ENCODE measurements at regions not wholly inside any gene's neighbourhood (a gene's known extent, or its start where the extent isn't known, plus 50 kb on each side); places are given as distances from the start of the nearest gene placed in this dataset.

DNA sequence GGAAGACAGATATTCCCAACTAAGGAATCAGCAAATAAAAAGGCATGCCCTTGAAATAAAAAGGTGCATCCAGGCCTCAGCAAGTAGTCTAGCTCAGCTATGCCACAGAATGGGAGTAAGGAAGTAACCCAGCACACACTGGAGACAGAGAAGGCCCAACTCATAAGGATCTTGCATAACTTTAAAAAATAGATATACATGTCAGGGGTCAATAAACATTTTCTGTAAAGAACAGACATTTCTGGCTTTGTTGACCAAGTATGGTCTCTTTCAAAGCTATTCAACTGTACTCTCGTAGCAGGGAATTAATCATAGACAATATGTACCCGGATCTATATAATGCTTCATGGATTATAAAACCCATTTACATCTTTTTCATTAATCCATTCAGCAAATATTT, 449.3 kb downstream of the TAFA4 start:
- Histone ChIP-seq H3K36me3 (ENCODE audit: control insufficient read depth in 2 of 2, extremely low read depth in 1 of 2, insufficient read depth in 2 of 2, low read length in 2 of 2) (no peaks in the 10 kb centered on the region), H3K9me1 (replicated peaks; ENCODE audit: control insufficient read depth, extremely low read depth, insufficient read depth, low read length) (no peaks in the 10 kb centered on the region), H3K9me3 (replicated peaks; ENCODE audit: control insufficient read depth, insufficient read depth, low read length) (peaks cover 3% of the 10 kb centered on the region), H3K4me2 (ENCODE audit: insufficient read depth, low read length) (no peak overlapping the region), H3K27ac (ENCODE audit: insufficient read depth, low read depth, low read length) (no peak overlapping the region), H3K79me2 (ENCODE audit: control insufficient read depth, insufficient read depth, low read length) (no peaks in the 10 kb centered on the region), H3K9ac (replicated peaks; ENCODE audit: extremely low read depth, insufficient read depth, low read length) (no peak overlapping the region), H3K4me3 (replicated peaks in 1 of 3; ENCODE audit: insufficient read depth in 1 of 3, low read depth in 1 of 3, low read length in 3 of 3) (no peak overlapping the region), H3K4me1 (ENCODE audit: control insufficient read depth, extremely low read depth, insufficient read depth, low read length) (no peaks in the 10 kb centered on the region), H3K27me3 (ENCODE audit: control insufficient read depth in 2 of 2, insufficient read depth in 2 of 2, low read length in 2 of 2) (no peaks in the 10 kb centered on the region), H2AFZ (ENCODE audit: low read depth, low read length) (no peak overlapping the region), H4K20me1 (replicated peaks; ENCODE audit: control insufficient read depth, extremely low read depth, insufficient read depth, low read length) (no peaks in the 10 kb centered on the region)
- DNase-seq (ENCODE audit: low read depth, low spot score) (no peak), FAIRE-seq (no peak)
- intact Hi-C loops (cut with micrococcal nuclease) (no loop called here), dilution Hi-C loops (cut with MboI; ENCODE audit: extremely low pct_ligation_motif_present, low sequenced_read_pairs) (no loop called here)
- BruUV-seq (replicated peaks), result no TSS peak
- POLR2A ChIA-PET, result no interaction called here
- TF ChIP-seq, protein P1, sequence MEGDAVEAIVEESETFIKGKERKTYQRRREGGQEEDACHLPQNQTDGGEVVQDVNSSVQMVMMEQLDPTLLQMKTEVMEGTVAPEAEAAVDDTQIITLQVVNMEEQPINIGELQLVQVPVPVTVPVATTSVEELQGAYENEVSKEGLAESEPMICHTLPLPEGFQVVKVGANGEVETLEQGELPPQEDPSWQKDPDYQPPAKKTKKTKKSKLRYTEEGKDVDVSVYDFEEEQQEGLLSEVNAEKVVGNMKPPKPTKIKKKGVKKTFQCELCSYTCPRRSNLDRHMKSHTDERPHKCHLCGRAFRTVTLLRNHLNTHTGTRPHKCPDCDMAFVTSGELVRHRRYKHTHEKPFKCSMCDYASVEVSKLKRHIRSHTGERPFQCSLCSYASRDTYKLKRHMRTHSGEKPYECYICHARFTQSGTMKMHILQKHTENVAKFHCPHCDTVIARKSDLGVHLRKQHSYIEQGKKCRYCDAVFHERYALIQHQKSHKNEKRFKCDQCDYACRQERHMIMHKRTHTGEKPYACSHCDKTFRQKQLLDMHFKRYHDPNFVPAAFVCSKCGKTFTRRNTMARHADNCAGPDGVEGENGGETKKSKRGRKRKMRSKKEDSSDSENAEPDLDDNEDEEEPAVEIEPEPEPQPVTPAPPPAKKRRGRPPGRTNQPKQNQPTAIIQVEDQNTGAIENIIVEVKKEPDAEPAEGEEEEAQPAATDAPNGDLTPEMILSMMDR (IDR thresholded peaks at IDR 0.05; ENCODE audit: extremely low read depth in 1 of 2, insufficient read depth in 1 of 2, low read depth in 1 of 2, low read length in 2 of 2), result no peak
- TF ChIP-seq EZH2 (IDR thresholded peaks at IDR 0.05; ENCODE audit: borderline replicate concordance, low read depth, low read length, severe bottlenecking), result no peak
- no peak for TF ChIP-seq GATA2 (IDR thresholded peaks at IDR 0.05; ENCODE audit: insufficient read depth, insufficient read length, low read depth, low read length)
- TF ChIP-seq MYC (IDR thresholded peaks at IDR 0.05; ENCODE audit: low read depth, low read length), result no peak
- no peak for TF ChIP-seq JUN (IDR thresholded peaks at IDR 0.05; ENCODE audit: borderline replicate concordance, insufficient read depth, insufficient read length, low read depth)
- TF ChIP-seq POLR2A (IDR thresholded peaks at IDR 0.05; ENCODE audit: low read depth, low read length), result no peak
- TF ChIP-seq FOS (IDR thresholded peaks at IDR 0.05; ENCODE audit: borderline replicate concordance, insufficient read depth, low read length), result no peak
- no peak for TF ChIP-seq POLR2AphosphoS5 (IDR thresholded peaks at IDR 0.05; ENCODE audit: insufficient read depth, low read depth, low read length)
- TF ChIP-seq MAX (IDR thresholded peaks at IDR 0.05; ENCODE audit: insufficient read depth, insufficient read length), result no peak
- CTCF ChIA-PET, result interaction anchor here (1.0 kb wide), 1 partner anchor 9 kb away, joined by 3 read pairs; no protein-coding TSS in a partner anchor

Measured in endothelial cell of umbilical vein (primary cell).